ENCODE measurements at regions not wholly inside any gene's neighbourhood (a gene's known extent, or its start where the extent isn't known, plus 50 kb on each side); places are given as distances from the start of the nearest gene placed in this dataset.

DNA sequence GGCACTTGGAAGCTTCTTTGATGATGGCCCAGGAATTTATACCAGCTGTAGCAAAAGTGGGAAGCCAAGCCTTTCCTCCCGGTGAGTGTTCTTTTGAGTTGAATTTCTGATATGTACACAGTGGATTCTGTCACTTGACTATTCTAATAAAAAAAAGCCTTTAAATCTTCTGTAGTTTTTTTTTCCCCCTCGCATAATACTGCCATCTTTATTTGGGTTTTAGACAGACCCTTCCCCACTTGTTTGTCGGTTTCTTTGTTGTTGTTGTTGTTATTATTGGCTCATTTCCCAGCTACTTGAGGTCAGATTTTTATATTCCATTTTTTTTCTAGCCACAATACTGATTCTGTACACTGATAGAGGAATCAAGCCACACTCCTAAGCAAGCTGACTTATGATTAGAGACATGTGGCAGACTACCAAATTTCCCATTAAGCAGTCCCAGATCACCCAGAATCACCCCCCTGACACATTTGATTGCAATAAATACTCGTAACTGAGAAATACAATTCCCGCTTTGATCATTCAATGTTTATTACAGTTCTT is 122.4 kb upstream of the IL12A start:
- TF ChIP-seq, protein P1, sequence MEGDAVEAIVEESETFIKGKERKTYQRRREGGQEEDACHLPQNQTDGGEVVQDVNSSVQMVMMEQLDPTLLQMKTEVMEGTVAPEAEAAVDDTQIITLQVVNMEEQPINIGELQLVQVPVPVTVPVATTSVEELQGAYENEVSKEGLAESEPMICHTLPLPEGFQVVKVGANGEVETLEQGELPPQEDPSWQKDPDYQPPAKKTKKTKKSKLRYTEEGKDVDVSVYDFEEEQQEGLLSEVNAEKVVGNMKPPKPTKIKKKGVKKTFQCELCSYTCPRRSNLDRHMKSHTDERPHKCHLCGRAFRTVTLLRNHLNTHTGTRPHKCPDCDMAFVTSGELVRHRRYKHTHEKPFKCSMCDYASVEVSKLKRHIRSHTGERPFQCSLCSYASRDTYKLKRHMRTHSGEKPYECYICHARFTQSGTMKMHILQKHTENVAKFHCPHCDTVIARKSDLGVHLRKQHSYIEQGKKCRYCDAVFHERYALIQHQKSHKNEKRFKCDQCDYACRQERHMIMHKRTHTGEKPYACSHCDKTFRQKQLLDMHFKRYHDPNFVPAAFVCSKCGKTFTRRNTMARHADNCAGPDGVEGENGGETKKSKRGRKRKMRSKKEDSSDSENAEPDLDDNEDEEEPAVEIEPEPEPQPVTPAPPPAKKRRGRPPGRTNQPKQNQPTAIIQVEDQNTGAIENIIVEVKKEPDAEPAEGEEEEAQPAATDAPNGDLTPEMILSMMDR (conservative IDR thresholded peaks at IDR 0.05; ENCODE audit: low read depth, low read length), result no peak
- H3K79me2 ChIP-seq (ENCODE audit: insufficient read depth, low read depth), result no peaks in the 10 kb centered on the region
- H3K27me3 ChIP-seq (ENCODE audit: insufficient read depth, low read depth), result no peaks in the 10 kb centered on the region
- no peak overlapping the region for H3K27ac ChIP-seq
- H3K4me2 ChIP-seq, result no peak overlapping the region
- no peaks in the 10 kb centered on the region for H3K36me3 ChIP-seq (ENCODE audit: insufficient read depth)
- H3K9ac ChIP-seq, result no peak overlapping the region
- no peak overlapping the region for H3K4me3 ChIP-seq (IDR thresholded peaks at IDR 0.05; ENCODE audit: insufficient read depth, low read depth, low read length)
- H3K4me1 ChIP-seq (ENCODE audit: low read depth, poor library complexity, severe bottlenecking), result peaks cover 42% of the 10 kb centered on the region
- no peak overlapping the region for H2AFZ ChIP-seq (ENCODE audit: low read depth)
- no peaks in the 10 kb centered on the region for H4K20me1 ChIP-seq (ENCODE audit: insufficient read depth)

DNA sequence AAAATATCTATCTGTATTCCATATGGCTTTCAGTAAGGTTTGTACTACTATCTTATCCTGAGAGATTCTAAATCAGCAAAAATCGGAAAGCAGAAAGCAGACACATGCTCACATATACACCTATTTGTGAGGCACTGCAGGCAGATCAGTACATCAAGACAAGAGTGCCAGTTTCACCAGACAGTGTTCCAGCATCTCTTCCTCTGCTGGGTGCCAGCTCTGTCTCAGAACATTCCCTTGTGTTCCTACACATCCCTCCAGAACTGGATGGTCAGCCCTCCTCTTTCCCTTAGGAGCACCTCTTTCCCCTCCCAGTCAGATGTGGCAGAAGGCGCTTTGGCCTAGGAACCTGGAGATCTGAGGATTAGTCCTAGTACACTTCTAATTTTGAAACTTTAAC is 121.3 kb upstream of the IL12A start:
- Histone ChIP-seq H3K36me3 (ENCODE audit: insufficient read depth) (no peaks in the 10 kb centered on the region), H3K9ac (no peak overlapping the region), H2AFZ (ENCODE audit: low read depth) (no peak overlapping the region), H3K4me1 (ENCODE audit: low read depth, poor library complexity, severe bottlenecking) (peaks cover 36% of the 10 kb centered on the region), H3K4me3 (IDR thresholded peaks at IDR 0.05; ENCODE audit: insufficient read depth, low read depth, low read length) (no peak overlapping the region), H3K4me2 (no peak overlapping the region), H4K20me1 (ENCODE audit: insufficient read depth) (no peaks in the 10 kb centered on the region), H3K27me3 (ENCODE audit: insufficient read depth, low read depth) (no peaks in the 10 kb centered on the region), H3K27ac (no peak overlapping the region), H3K79me2 (ENCODE audit: insufficient read depth, low read depth) (no peaks in the 10 kb centered on the region)
- TF ChIP-seq, protein P1 (conservative IDR thresholded peaks at IDR 0.05; ENCODE audit: low read depth, low read length), result no peak

DNA sequence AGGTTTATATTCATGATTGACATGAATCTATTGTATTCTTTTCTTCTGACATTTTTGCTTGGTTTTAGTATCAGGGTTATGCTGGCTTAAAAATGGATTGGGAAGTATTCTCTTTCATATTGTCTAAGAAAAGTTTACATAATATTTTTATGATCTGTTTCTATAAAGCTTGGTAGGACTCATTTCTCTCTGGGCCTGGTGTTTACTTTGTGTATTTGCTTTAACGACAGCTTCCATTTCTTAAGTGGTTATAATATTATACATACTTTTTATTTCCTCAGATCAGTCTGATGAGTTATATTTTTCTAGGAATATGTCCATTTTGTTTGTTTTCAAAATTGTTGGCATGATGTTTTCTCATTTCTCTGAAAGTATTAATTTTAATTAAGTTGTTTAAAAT is 117.9 kb upstream of the IL12A start:
- TF ChIP-seq, protein P1 (conservative IDR thresholded peaks at IDR 0.05; ENCODE audit: low read depth, low read length), result no peak

DNA sequence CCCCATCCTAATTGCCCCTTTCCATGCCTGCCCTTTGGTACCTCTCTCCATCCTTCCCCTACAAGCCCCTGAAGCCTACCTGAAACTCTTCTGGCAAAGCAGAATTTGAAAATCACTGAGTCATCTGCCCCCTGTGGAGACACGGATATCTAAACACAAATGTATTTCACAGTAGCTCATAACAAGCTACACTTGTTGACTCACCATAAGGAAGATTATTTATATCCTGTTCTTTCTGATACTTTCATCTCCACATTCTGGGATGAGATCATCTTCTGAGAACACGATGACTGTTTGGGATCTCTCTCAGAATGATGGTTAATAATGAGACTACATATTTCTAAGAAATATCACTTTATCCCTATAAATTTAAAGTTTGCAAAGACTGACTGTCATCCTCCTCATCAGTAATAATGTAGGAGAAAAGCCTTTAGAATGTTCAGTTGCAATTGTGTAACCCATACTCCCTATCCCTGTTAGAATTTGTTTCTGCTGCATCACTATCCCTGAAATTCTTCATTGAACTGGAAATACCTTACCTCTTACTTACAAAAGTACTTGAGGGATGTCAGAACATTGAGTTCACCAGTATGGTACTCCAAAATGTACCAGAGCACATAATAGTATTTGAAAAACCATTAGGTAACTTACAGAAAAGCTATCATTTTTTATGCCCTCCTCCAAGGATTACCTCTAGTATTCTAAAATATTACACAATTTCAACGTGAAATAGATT is 116.1 kb upstream of the IL12A start:
- H3K36me3 ChIP-seq (ENCODE audit: insufficient read depth), result no peaks in the 10 kb centered on the region
- no peaks in the 10 kb centered on the region for H4K20me1 ChIP-seq (ENCODE audit: insufficient read depth)
- no peak overlapping the region for H3K9ac ChIP-seq
- no peak overlapping the region for H2AFZ ChIP-seq (ENCODE audit: low read depth)
- H3K27ac ChIP-seq, result no peak overlapping the region
- H3K4me1 ChIP-seq (ENCODE audit: low read depth, poor library complexity, severe bottlenecking), result peaks cover 12% of the 10 kb centered on the region
- no peak overlapping the region for H3K4me3 ChIP-seq (IDR thresholded peaks at IDR 0.05; ENCODE audit: insufficient read depth, low read depth, low read length)
- TF ChIP-seq, protein P1 (conservative IDR thresholded peaks at IDR 0.05; ENCODE audit: low read depth, low read length), result no peak
- H3K79me2 ChIP-seq (ENCODE audit: insufficient read depth, low read depth), result no peaks in the 10 kb centered on the region
- H3K4me2 ChIP-seq, result 0 out of 2 replicates have a peak overlapping the region, but pooled peaks have one; percentile 12
- no peaks in the 10 kb centered on the region for H3K27me3 ChIP-seq (ENCODE audit: insufficient read depth, low read depth)

More for the DNA sequence above, 117.9 kb upstream of the IL12A start:
- no peak overlapping the region for H3K4me2 ChIP-seq
- H3K79me2 ChIP-seq (ENCODE audit: insufficient read depth, low read depth), result no peaks in the 10 kb centered on the region
- H3K36me3 ChIP-seq (ENCODE audit: insufficient read depth), result no peaks in the 10 kb centered on the region
- no peaks in the 10 kb centered on the region for H3K27me3 ChIP-seq (ENCODE audit: insufficient read depth, low read depth)
- H2AFZ ChIP-seq (ENCODE audit: low read depth), result no peak overlapping the region
- H3K4me3 ChIP-seq (IDR thresholded peaks at IDR 0.05; ENCODE audit: insufficient read depth, low read depth, low read length), result no peak overlapping the region
- H3K9ac ChIP-seq, result no peak overlapping the region
- no peaks in the 10 kb centered on the region for H4K20me1 ChIP-seq (ENCODE audit: insufficient read depth)
- peaks cover 12% of the 10 kb centered on the region for H3K4me1 ChIP-seq (ENCODE audit: low read depth, poor library complexity, severe bottlenecking)
- no peak overlapping the region for H3K27ac ChIP-seq

All from KMS-11 (cell line).